NCI-H2196 (cell line): ENCODE measurements at regions not wholly inside any gene's neighbourhood (a gene's known extent, or its start where the extent isn't known, plus 50 kb on each side); places are given as distances from the start of the nearest gene placed in this dataset.
"Not testable (repeated sequence)": the region's sequence is repeated elsewhere in the genome, so short reads cannot be mapped to it uniquely, and the experiment has no call there.

Source experiments
- DNase-seq: peaks from one replicate; lab custom pipeline; 2025; ENCODE audit not compliant: unreplicated experiment; lab: John Stamatoyannopoulos, UW

GRCh38 chr20:59490196-59491004, 113.9 kb upstream of the PHACTR3 start:
- not testable (repeated sequence) for DNase-seq

GRCh38 chr20:59491884-59492283, 112.5 kb upstream of the PHACTR3 start:
- no peak for DNase-seq

GRCh38 chr20:59493926-59494325, 110.4 kb upstream of the PHACTR3 start:
- no peak for DNase-seq

- DNase-seq: no peak
These were observed 109.2 kb upstream of the PHACTR3 start for GRCh38 chr20:59495166-59495565.

- peak; percentile 80 for DNase-seq
These were observed 108.3 kb upstream of the PHACTR3 start for GRCh38 chr20:59495894-59496510.

- DNase-seq: no peak
These were observed 106.0 kb upstream of the PHACTR3 start for GRCh38 chr20:59498291-59498690.

GRCh38 chr20:59499863-59500262, 104.5 kb upstream of the PHACTR3 start:
- no peak for DNase-seq

GRCh38 chr20:59508729-59509128, 95.6 kb upstream of the PHACTR3 start:
- no peak for DNase-seq

GRCh38 chr20:59512651-59513050, 91.7 kb upstream of the PHACTR3 start:
- DNase-seq: no peak

GRCh38 chr20:59514554-59514953, 89.8 kb upstream of the PHACTR3 start:
- no peak for DNase-seq

- DNase-seq: peak; percentile 78
These were observed 89.1 kb upstream of the PHACTR3 start for GRCh38 chr20:59515013-59515905.

GRCh38 chr20:59515906-59516209, 88.5 kb upstream of the PHACTR3 start:
- no peak for DNase-seq

- peak; percentile 67 for DNase-seq
These were observed 85.2 kb upstream of the PHACTR3 start for GRCh38 chr20:59518881-59519706.

GRCh38 chr20:59519707-59520014, 84.7 kb upstream of the PHACTR3 start:
- DNase-seq: no peak

GRCh38 chr20:59520814-59521213, 83.5 kb upstream of the PHACTR3 start:
- DNase-seq: no peak

GRCh38 chr20:59525500-59526241, 78.7 kb upstream of the PHACTR3 start:
- DNase-seq: peak; percentile 64

GRCh38 chr20:59526242-59527225, 77.8 kb upstream of the PHACTR3 start:
- no peak for DNase-seq

GRCh38 chr20:59530782-59531181, 73.6 kb upstream of the PHACTR3 start:
- DNase-seq: no peak

GRCh38 chr20:59537991-59538390, 66.3 kb upstream of the PHACTR3 start:
- no peak for DNase-seq
